Heart left ventricle (tissue), 13 donors: ENCODE measurements at regions not wholly inside any gene's neighbourhood (a gene's known extent, or its start where the extent isn't known, plus 50 kb on each side); places are given as distances from the start of the nearest gene placed in this dataset.

Experiments
- CTCF ChIP-seq, 12 donors: fragments of 200-600 bp; sonication (generic) in 4 of 12; IDR thresholded peaks; one replicate each; pipeline versions ENCODE4 v1.5.0 to v1.8.0; 2018 to 2022; ENCODE audit warnings: antibody characterized with exemption in 12 of 12, mild to moderate bottlenecking in 5 of 12
- POLR2A ChIP-seq, 2 donors: fragments of 450-650 bp; IDR thresholded peaks; one replicate each; pipeline ENCODE4 v1.6.1; 2017; ENCODE audit warnings: antibody characterized with exemption in 2 of 2, mild to moderate bottlenecking in 2 of 2, moderate library complexity in 2 of 2
- donor health status: ischemic (EF 13 %, LVEDD 7.1; RV severe dilation, severe dysfunction).
- donor health status: DM: no; HTN: yes; CAD: no.
- donor health status: DM: no; HTN: no; CAD: no.
- donor health status: ischemic (EF 25% LVEDD 6.9; RV normal size, moderate dysfunction).
- donor health status: ischemic (EF 25% LVEDD 5.7; RV mildly dilated, moderate dysfunction).
- donor health status: ischemic (EF 35%, LVEDD 5.7; RV mildly dilated, moderate dysfunction).
- donor health status: nonischemic (EF 11% LVEDD 7.7; RV severe dilation, severe dysfunction).
- donor health status: DM: yes; HTN: yes; CAD: no.
- donor health status: PGD.
- donor health status: ischemic (EF 29% LVEDD 5.4; RV normal size, mild dysfunction).
- donor health status: nonischemic (EF 23%, LVEDD 6.1; RV moderate dilation, normal function).

- TF ChIP-seq CTCF (IDR thresholded peaks at IDR 0.05) (no peak), POLR2A (IDR thresholded peaks at IDR 0.05) (no peak)
Observed at GRCh38 chr7:83851551-83851950, 202.6 kb upstream of the SEMA3E start.
